Activated CD4-positive, alpha-beta T cell treated with anti-CD3 and anti-CD28 coated beads, Interleukin-2, amount 50 U/mL, for 24 hours (primary cell): ENCODE measurements at regions not wholly inside any gene's neighbourhood (a gene's known extent, or its start where the extent isn't known, plus 50 kb on each side); places are given as distances from the start of the nearest gene placed in this dataset.
"Not testable (repeated sequence)": the region's sequence is repeated elsewhere in the genome, so short reads cannot be mapped to it uniquely, and the experiment has no call there.

Experiments used
- DNase-seq, 2 donors: peaks; one replicate each; pipeline ENCODE4 v3.0.0-alpha.2; 2020; ENCODE audit warnings: low read depth in 1 of 2, low spot score in 1 of 2

DNA sequence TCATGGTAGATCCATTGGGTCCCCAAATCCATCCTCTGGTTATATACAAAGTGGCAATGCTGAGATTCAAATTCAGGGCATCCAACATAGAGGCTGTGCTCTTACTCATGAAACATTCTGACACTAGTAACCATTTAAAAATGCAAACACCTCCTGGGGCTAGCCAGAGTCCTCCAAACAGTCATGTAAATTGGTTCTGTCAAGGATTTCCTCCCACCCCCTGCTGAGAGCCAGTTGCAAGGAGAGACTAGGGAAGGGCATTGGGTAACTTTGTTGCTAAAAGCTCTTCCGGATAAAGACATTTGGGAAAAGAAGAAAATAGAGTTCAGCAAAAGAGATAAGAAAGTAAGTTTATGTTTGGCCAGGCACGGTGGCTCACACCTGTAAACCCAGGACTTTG lies 58.3 kb downstream of the ART5 start:
- not testable (repeated sequence) for DNase-seq

GRCh38 chr11:3581389-3581725 lies 60.4 kb downstream of the ART5 start:
- not testable (repeated sequence) for DNase-seq

- peak; percentile 40 to 60 for DNase-seq
Observed at GRCh38 chr11:3580487-3581388, 61.1 kb downstream of the ART5 start.

GRCh38 chr11:3579600-3580459 lies 62.0 kb downstream of the ART5 start:
- DNase-seq = not testable (repeated sequence)

GRCh38 chr11:3576066-3576604 lies 65.7 kb downstream of the ART5 start:
- not testable (repeated sequence) for DNase-seq

- not testable (repeated sequence) for DNase-seq
Observed at GRCh38 chr11:3572976-3573647, 68.7 kb downstream of the ART5 start.

DNA sequence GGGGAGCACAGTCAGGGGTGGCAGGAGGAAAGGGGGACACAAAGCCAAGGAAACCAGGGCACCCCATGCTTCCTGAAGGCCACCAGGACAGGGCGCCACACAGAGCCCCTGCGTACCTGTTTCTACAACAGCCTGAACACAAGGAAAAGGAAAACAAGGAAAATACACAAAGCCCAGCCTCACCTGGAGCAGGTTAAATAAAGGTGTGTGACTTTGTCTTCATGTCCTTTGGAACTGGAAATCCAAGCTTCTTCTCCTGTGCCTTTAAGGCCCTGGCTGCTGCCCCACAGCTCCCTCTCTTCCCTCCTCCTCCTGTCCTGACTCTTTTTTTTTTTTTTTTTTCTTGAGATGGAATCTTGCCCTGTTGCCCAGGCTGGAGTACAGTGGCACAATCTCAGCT lies 70.0 kb downstream of the ART5 start:
- DNase-seq = not testable (repeated sequence)

GRCh38 chr11:3565838-3566237 lies 76.0 kb downstream of the ART5 start:
- not testable (repeated sequence) for DNase-seq

GRCh38 chr11:3564383-3564782 lies 77.4 kb downstream of the ART5 start:
- not testable (repeated sequence) for DNase-seq

DNA sequence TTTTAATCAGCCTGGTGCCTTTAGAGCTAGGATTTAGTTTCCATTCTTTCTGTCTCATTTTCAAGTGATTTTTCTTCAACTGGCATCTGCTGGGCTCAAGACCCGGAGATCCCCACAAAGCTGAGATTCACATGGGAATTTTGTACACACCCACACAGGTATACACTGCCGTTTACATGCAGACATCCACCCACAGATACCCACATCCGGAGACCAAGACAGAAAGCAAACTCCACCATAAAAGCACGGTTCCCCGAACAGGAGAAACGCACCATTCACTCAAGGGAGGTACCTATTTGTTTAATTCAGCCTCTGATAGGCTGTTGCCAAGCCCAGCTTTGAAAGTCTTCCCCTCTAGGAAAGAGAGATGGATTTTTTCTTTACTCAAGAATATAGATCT lies 87.2 kb downstream of the ART5 start:
- DNase-seq = peak in 1 of 2 donors; percentile 11

DNA sequence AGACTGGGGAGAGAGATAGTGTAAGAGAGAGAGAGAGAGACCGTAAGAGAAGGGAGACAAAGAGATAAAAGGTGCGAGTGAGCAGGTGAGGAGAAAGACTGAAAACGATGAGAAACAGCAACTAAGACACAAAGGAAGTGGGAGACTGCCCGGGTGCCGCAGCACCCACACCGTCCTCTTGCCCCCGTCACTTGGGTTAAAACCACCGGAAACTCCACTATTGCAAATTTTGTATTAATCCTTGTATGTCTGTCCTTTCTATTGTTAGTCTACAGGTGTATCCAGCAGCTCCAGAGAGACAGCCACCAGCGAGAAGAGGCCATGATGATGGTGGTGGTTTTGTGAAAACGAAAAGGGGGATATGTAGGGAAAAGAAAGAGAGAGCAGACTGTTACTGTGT lies 96.8 kb downstream of the ART5 start:
- not testable (repeated sequence) for DNase-seq

- not testable (repeated sequence) for DNase-seq
Observed at GRCh38 chr11:3538220-3538619, 103.6 kb downstream of the ART5 start.

DNA sequence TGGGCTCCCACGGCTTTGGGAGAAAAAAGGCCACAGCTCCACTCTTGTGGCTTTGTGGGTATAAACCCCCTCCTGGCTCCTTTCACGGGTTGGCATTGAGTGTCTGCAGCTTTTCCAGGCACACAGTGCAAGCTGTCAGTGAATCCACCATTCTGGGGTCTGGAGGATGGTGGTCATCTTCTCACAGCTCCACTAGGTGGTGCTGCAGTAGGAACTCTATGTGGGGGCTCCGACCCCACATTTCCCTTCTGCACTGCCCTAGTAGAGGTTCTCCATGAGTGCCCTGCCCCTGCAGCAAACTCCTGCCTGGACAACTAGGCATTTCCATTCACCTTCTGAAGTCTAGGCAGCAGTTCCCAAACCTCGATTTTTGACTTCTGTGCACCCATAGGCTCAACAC lies 104.5 kb downstream of the ART5 start:
- DNase-seq = not testable (repeated sequence)

- not testable (repeated sequence) for DNase-seq
Observed at GRCh38 chr11:3532958-3533357, 108.8 kb downstream of the ART5 start.

DNA sequence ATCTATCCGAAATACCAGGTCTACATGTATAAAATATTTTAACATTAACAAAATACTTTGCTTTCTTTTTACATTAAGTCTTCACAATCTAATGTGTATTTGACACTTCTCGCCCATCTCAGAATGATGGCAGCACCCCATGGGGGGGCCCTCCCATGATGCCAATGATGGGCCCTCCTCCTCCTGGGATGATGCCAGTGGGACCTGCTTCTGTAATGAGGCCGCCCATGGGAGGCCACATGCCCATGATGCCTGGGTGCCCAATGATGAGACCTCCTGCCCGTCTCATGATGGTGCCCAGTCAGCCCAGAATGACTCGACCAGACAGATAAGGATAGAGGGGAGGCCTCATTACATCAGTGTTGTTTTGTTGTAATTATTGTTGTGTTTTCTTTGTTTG lies 110.5 kb downstream of the ART5 start:
- not testable (repeated sequence) for DNase-seq

GRCh38 chr11:3523567-3523966 lies 118.2 kb downstream of the ART5 start:
- not testable (repeated sequence) for DNase-seq

GRCh38 chr11:3520905-3521304 lies 120.9 kb downstream of the ART5 start:
- DNase-seq = not testable (repeated sequence)

DNA sequence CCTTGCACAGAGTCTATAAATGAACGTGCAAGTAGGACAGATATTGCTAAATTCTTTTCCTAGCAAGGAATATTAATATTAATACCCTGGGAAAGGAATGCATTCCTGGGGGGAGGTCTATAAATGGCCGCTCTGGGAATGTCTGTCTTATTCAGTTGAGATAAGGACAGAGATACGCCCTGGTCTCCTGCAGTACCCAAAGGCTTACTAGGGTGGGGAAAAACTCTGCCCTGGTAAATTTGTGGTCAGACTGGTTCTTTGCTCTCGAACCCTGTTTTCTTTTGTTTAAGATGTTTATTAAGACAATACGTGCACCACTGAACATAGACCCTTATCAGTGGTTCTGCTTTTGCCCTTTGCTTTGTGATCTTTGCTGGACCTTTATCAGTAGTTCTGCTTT lies 122.0 kb downstream of the ART5 start:
- not testable (repeated sequence) for DNase-seq

DNA sequence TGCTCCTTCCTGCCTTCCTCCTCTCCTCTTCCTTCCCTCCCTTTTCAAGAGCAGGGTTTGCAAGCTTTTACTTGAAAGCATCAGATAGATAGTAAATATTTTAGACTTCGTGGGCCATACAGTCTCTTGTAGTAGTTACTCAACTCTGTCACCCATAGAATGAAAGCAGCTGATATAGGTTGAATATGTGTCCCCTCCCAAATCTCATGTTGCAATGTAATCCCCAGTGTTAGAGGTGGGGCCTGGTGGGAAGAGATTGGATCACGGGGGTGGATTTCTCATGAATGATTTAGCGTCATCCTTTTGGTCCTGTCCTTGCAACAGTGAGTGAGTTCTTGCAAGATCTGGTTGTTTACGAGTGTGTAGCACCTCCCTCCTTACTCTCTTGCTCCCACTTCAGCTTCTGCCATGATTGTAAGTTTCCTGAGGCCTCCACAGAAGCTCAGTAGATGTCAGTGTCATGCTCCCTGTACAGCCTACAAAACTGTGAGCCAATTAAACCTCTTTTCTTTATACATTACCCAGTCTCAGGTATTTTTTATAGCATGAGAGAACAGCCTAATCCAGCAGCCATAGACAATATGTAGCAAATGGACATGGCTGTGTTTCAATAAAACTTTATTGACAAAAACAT lies 124.7 kb downstream of the ART5 start:
- DNase-seq = not testable (repeated sequence)

- DNase-seq = not testable (repeated sequence)
Observed at GRCh38 chr11:3516345-3516933, 125.4 kb downstream of the ART5 start.
